IMR-90 (cell line): ENCODE measurements at regions not wholly inside any gene's neighbourhood (a gene's known extent, or its start where the extent isn't known, plus 50 kb on each side); places are given as distances from the start of the nearest gene placed in this dataset.

Source experiments
- ATAC-seq: fragments of 200-7000 bp; cut with Tn5 transposase; 2 replicates; pipeline ENCODE4 v1.9.1; 2020; ENCODE audit warnings: low read depth, mild to moderate bottlenecking, moderate library complexity
- BruUV-seq: library from RNA; stranded (reverse); fragments of 400-500 nt; replicated peaks from 2 replicates; lab custom pipeline; 2021; lab: Mats Ljungman, UMichigan
- CTCF ChIA-PET: fragments of 300-600 bp; formaldehyde crosslinking; extraction: SDS; loops from one replicate; lab custom pipeline; 2021; ENCODE audit warnings: antibody characterized with exemption; lab: Yijun Ruan, JAX
- POLR2A ChIA-PET: fragments of 300-600 bp; sonication (Branson Sonifier 250); formaldehyde crosslinking; loops from one replicate; lab custom pipeline; 2022; ENCODE audit warnings: antibody characterized with exemption; ENCODE audit not compliant: unreplicated experiment; lab: Charles Lee
- DNase-seq: peaks from one replicate; pipeline ENCODE4 v3.0.0; 2013
- H2AFZ ChIP-seq: replicated peaks from 2 replicates; pipeline ENCODE3; 2013; ENCODE audit warnings: low read length, mild to moderate bottlenecking; ENCODE audit not compliant: poor library complexity
- H2AK5ac ChIP-seq: 2 replicates; pipeline ENCODE4 v1.6.1; 2013; ENCODE audit warnings: low read depth, low read length, inconsistent platforms
- H2AK9ac ChIP-seq: replicated peaks from 2 replicates; pipeline ENCODE3; 2013; ENCODE audit warnings: mild to moderate bottlenecking, low read depth, low read length, moderate library complexity; ENCODE audit not compliant: poor library complexity
- H2BK120ac ChIP-seq: 2 replicates; pipeline ENCODE4 v1.6.1; 2013; ENCODE audit warnings: low read depth, low read length, inconsistent platforms
- H2BK15ac ChIP-seq: 3 replicates; pipeline ENCODE4 v1.6.1; 2013; ENCODE audit warnings: low read depth, low read length, inconsistent platforms
- H2BK20ac ChIP-seq: 2 replicates; pipeline ENCODE4 v1.6.1; 2013; ENCODE audit warnings: low read depth, mild to moderate bottlenecking, inconsistent platforms, low read length, moderate library complexity
- H2BK5ac ChIP-seq: 2 replicates; pipeline ENCODE4 v1.6.1; 2013; ENCODE audit warnings: mild to moderate bottlenecking, low read depth, low read length, inconsistent platforms; ENCODE audit not compliant: poor library complexity, severe bottlenecking
- H3K14ac ChIP-seq: replicated peaks from 2 replicates; pipeline ENCODE4 v1.6.1; 2013; ENCODE audit warnings: low read depth, low read length, inconsistent platforms
- H3K18ac ChIP-seq: 2 replicates; pipeline ENCODE4 v1.6.1; 2013; ENCODE audit warnings: low read depth, low read length, control low read depth
- H3K23ac ChIP-seq: 2 replicates; pipeline ENCODE4 v1.6.1; 2013; ENCODE audit warnings: low read depth, low read length, inconsistent platforms
- H3K27ac ChIP-seq: 2 replicates; pipeline ENCODE4 v1.5.1; 2013; ENCODE audit warnings: mild to moderate bottlenecking, control low read depth, low read length; ENCODE audit not compliant: insufficient read depth
- H3K27me3 ChIP-seq: 2 replicates; pipeline ENCODE4 v1.6.1; 2013; ENCODE audit warnings: low read length; ENCODE audit not compliant: control insufficient read depth, insufficient read depth
- H3K36me3 ChIP-seq: 2 replicates; pipeline ENCODE4 v1.6.1; 2013; ENCODE audit warnings: low read length, mixed read lengths; ENCODE audit not compliant: control insufficient read depth, insufficient read depth
- H3K4ac ChIP-seq: 2 replicates; pipeline ENCODE4 v1.6.1; 2013; ENCODE audit warnings: low read depth, low read length, inconsistent platforms
- H3K4me1 ChIP-seq: 2 replicates; pipeline ENCODE4 v1.6.1; 2013; ENCODE audit warnings: low read length, mixed read lengths; ENCODE audit not compliant: control insufficient read depth, insufficient read depth
- H3K4me2 ChIP-seq: 2 replicates; pipeline ENCODE4 v1.6.1; 2013; ENCODE audit warnings: low read depth, mild to moderate bottlenecking, control low read depth, low read length, moderate library complexity
- H3K4me3 ChIP-seq: 2 replicates; pipeline ENCODE4 v1.5.1; 2013; ENCODE audit warnings: low read depth, mild to moderate bottlenecking, control low read depth, low read length, moderate library complexity; ENCODE audit not compliant: insufficient read depth
- H3K56ac ChIP-seq: 2 replicates; pipeline ENCODE4 v1.6.1; 2013; ENCODE audit warnings: low read length, inconsistent platforms; ENCODE audit not compliant: insufficient read depth; ENCODE audit errors: extremely low read depth
- H3K79me1 ChIP-seq, 2 experiments: 2 replicates each; pipeline ENCODE4 v1.6.1; 2013; ENCODE audit warnings: low read length in 2 of 2, inconsistent platforms in 1 of 2, low read depth in 1 of 2
- H3K9ac ChIP-seq: 2 replicates; pipeline ENCODE4 v1.6.1; 2013; ENCODE audit warnings: low read depth, low read length, control low read depth
- H3K9me1 ChIP-seq: 2 replicates; pipeline ENCODE4 v1.6.1; 2013; ENCODE audit warnings: low read length, inconsistent platforms; ENCODE audit not compliant: insufficient read depth
- H3K9me3 ChIP-seq: 2 replicates; pipeline ENCODE4 v1.6.1; 2013; ENCODE audit warnings: low read length; ENCODE audit not compliant: control insufficient read depth, insufficient read depth
- H4K20me1 ChIP-seq: 2 replicates; pipeline ENCODE4 v1.6.1; 2013; ENCODE audit warnings: low read length, inconsistent platforms; ENCODE audit not compliant: insufficient read depth
- H4K5ac ChIP-seq: 2 replicates; pipeline ENCODE4 v1.6.1; 2013; ENCODE audit warnings: mild to moderate bottlenecking, low read depth, low read length, control low read depth
- H4K8ac ChIP-seq, 2 experiments: 2 replicates each; pipeline ENCODE4 v1.6.1; 2013; ENCODE audit warnings: low read depth in 2 of 2, low read length in 2 of 2, control low read depth in 1 of 2, inconsistent platforms in 1 of 2
- H4K91ac ChIP-seq: 2 replicates; pipeline ENCODE4 v1.6.1; 2013; ENCODE audit warnings: low read depth, low read length, inconsistent platforms; ENCODE audit not compliant: insufficient read depth
- MAZ ChIP-seq: IDR thresholded peaks from 2 replicates; pipeline ENCODE4 v1.6.1; 2012; ENCODE audit warnings: low read depth, mild to moderate bottlenecking, low read length, improper control_type of control experiment, moderate library complexity, borderline replicate concordance
- MXI1 ChIP-seq: IDR thresholded peaks from 2 replicates; pipeline ENCODE4 v1.6.1; 2012; ENCODE audit warnings: low read depth, mild to moderate bottlenecking, low read length, moderate library complexity, borderline replicate concordance
- RAD21 ChIP-seq: IDR thresholded peaks from 2 replicates; pipeline ENCODE4 v1.6.1; 2012; ENCODE audit warnings: low read length, improper control_type of control experiment
- RFX5 ChIP-seq: IDR thresholded peaks from 2 replicates; pipeline ENCODE4 v1.8.0; 2012; ENCODE audit warnings: low read depth, mild to moderate bottlenecking, low read length, moderate library complexity
- WGBS, 2 experiments: methylation state at CpG; one replicate each; pipeline versions ENCODE4 v1.1.5 to v1.1.7; 2013; ENCODE audit warnings: missing lambda C conversion rate in 2 of 2; ENCODE audit not compliant: insufficient read length in 1 of 2; ENCODE audit errors: extremely low coverage in 2 of 2; 5-methylcytosine and 5-hydroxymethylcytosine counted together
- dilution Hi-C: fragments of 300-500 bp; cut with HindIII; formaldehyde crosslinking; loops from one replicate; pipeline ENCODE4 v1.14.3; 2018; ENCODE audit warnings: low sequenced_read_pairs; ENCODE audit not compliant: unreplicated experiment
- in situ Hi-C: fragments of 300-500 bp; cut with MboI; formaldehyde crosslinking; loops from 3 replicates; pipeline ENCODE4 v1.14.3; 2019; ENCODE audit warnings: low sequenced_read_pairs, inconsistent platforms, mixed read lengths
- intact Hi-C: fragments of 100-400 bp; cut with micrococcal nuclease; formaldehyde crosslinking; loops from 2 replicates; pipeline ENCODE4 v1.10.0; 2022
- TF ChIP-seq, protein P1 (sequence below): fragments of 150-350 bp; IDR thresholded peaks from 2 replicates; pipeline ENCODE4 v1.6.1; 2016; ENCODE audit warnings: low read depth, mild to moderate bottlenecking, low read length, moderate library complexity, borderline replicate concordance

DNA sequence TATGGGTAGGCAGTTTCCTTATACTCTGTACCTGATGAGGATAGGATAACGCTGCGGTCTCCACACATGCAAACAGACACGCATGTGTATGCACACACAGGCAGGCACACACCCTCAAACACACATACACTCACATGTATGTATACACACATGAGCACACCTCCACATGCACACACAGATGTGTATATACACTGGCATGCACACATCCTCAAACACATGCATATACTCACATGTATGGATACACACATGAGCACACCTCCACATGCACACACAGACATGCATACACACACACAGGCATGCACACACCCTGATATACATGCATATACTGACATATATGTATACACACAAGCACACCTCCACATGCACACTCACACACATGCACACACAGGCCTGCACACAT lies 267.8 kb upstream of the HDAC4 start:
- ChIA-PET CTCF (interaction anchor here (0.5 kb wide), 1 partner anchor 11 kb away, joined by 3 read pairs; no protein-coding TSS in a partner anchor), POLR2A (no interaction called here)
- no peaks in the 10 kb centered on the region for H3K79me1 ChIP-seq
- H3K36me3 ChIP-seq: no peaks in the 10 kb centered on the region
- H3K18ac ChIP-seq: no peak overlapping the region
- H3K23ac ChIP-seq: no peak overlapping the region
- in situ Hi-C loops: no loop called here
- ATAC-seq (no peak), DNase-seq (no peak)
- no peak overlapping the region for H4K5ac ChIP-seq
- H3K4me3 ChIP-seq: no peak overlapping the region
- H3K9me3 ChIP-seq: peaks cover 6% of the 10 kb centered on the region; the same call in 1 of the 2 replicates
- H3K4me2 ChIP-seq: no peak overlapping the region
- no peak overlapping the region for H3K14ac ChIP-seq
- intact Hi-C loops: no loop called here
- H3K27ac ChIP-seq: no peak overlapping the region
- H3K9ac ChIP-seq: no peak overlapping the region
- no peak overlapping the region for H2BK20ac ChIP-seq
- H2AK9ac ChIP-seq: no peak overlapping the region
- H2AK5ac ChIP-seq: no peak overlapping the region
- H4K8ac ChIP-seq: no peak overlapping the region
- no CpG with 5 or more reads among the region's 3 CpGs for WGBS, 2 experiments
- no peaks in the 10 kb centered on the region for H3K9me1 ChIP-seq
- H3K4ac ChIP-seq: no peak overlapping the region
- no peak overlapping the region for H2BK120ac ChIP-seq
- dilution Hi-C loops: no loop called here
- H2BK15ac ChIP-seq: no peak overlapping the region
- peak overlapping the region; percentile 21 for H2AFZ ChIP-seq
- H2BK5ac ChIP-seq: no peak overlapping the region
- no peak overlapping the region for H3K56ac ChIP-seq
- H3K27me3 ChIP-seq: no peaks in the 10 kb centered on the region
- TF ChIP-seq, protein P1, sequence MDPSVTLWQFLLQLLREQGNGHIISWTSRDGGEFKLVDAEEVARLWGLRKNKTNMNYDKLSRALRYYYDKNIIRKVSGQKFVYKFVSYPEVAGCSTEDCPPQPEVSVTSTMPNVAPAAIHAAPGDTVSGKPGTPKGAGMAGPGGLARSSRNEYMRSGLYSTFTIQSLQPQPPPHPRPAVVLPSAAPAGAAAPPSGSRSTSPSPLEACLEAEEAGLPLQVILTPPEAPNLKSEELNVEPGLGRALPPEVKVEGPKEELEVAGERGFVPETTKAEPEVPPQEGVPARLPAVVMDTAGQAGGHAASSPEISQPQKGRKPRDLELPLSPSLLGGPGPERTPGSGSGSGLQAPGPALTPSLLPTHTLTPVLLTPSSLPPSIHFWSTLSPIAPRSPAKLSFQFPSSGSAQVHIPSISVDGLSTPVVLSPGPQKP: no peak
- TF ChIP-seq RAD21 (no peak), MAZ (no peak), RFX5 (no peak), MXI1 (no peak)
- BruUV-seq: no TSS peak
- no peaks in the 10 kb centered on the region for H3K4me1 ChIP-seq
- H4K20me1 ChIP-seq: no peaks in the 10 kb centered on the region
- H4K91ac ChIP-seq: no peak overlapping the region
